ENCODE measurements at regions not wholly inside any gene's neighbourhood (a gene's known extent, or its start where the extent isn't known, plus 50 kb on each side); places are given as distances from the start of the nearest gene placed in this dataset.

DNA sequence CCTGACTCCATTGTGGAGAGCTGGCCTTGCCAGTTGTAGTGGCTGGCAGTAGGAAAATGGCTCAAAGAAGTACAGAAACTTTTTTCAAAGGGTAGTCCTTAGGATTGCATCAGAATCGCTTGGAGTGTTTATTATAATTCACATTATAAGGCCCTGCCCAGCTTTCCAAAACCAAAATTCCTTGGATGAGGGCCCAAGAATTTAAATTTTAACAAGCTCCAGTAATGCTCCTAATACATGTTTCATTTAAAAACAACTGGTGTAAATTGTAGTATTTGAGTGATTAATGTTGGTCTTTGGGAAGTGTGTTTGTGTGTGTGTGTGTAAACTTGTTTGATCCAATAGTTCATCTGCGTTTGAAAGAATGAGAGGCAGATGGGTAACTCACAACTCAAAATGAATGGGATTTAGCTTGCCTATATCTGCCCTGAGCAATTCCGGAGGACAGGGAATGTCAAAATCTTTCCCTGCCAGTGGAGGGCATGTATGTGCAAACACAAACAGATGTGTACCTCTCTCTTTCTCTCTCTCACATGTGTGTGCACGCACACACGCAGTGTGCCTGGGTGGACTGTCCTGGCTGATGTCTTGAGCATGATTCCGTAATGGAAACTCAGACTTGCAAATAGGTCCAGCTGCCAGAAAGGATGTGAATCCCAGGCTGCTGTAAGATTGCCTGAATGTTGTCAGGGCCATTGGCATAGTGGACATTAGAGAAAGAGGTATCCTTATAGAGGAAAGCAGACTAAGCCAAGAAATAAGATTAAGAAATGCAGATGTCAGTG lies 293.1 kb downstream of the LMX1A start:
- ChIA-PET CTCF (interaction anchor here (1.4 to 2.8 kb wide), 2 partner anchors 10 to 897 kb away, joined by 3 to 17 read pairs; no protein-coding TSS in a partner anchor), POLR2A (no interaction called here)
- H3K4me3 ChIP-seq (ENCODE audit: low read depth, low read length) = no peak overlapping the region
- TF ChIP-seq, protein P1, sequence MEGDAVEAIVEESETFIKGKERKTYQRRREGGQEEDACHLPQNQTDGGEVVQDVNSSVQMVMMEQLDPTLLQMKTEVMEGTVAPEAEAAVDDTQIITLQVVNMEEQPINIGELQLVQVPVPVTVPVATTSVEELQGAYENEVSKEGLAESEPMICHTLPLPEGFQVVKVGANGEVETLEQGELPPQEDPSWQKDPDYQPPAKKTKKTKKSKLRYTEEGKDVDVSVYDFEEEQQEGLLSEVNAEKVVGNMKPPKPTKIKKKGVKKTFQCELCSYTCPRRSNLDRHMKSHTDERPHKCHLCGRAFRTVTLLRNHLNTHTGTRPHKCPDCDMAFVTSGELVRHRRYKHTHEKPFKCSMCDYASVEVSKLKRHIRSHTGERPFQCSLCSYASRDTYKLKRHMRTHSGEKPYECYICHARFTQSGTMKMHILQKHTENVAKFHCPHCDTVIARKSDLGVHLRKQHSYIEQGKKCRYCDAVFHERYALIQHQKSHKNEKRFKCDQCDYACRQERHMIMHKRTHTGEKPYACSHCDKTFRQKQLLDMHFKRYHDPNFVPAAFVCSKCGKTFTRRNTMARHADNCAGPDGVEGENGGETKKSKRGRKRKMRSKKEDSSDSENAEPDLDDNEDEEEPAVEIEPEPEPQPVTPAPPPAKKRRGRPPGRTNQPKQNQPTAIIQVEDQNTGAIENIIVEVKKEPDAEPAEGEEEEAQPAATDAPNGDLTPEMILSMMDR (IDR thresholded peaks at IDR 0.05; ENCODE audit: insufficient read depth, low read depth, low read length) = 0 out of 2 replicates have a peak, but pooled peaks have one; percentile 5
- peak; percentile 41 for DNase-seq (ENCODE audit: low read depth)
- no peaks in the 10 kb centered on the region for H3K36me3 ChIP-seq (ENCODE audit: control insufficient read depth, insufficient read depth, low read length)
- no peaks in the 10 kb centered on the region for H3K27me3 ChIP-seq (ENCODE audit: control insufficient read depth, insufficient read depth, low read length)

DNA sequence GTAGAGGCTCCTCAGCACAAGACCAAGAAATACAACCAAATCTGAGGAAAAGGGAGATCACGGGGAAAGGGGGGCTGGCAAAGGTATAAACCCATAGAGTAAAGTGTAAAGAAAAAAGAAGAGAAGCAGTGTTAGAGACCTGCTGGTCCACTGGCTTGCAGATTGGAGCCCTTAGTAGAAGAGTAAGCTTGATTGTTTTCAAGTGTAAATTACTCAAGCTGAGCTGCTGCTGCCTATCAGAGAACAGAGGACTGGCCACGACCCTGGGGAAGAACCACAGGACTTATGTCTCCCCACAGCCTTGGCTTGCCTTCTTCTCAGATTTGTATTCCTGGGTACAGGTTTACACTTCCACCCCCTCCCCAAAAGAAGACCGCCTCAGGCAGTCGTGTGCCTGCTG lies 294.2 kb downstream of the LMX1A start:
- Histone ChIP-seq H3K27me3 (ENCODE audit: control insufficient read depth, insufficient read depth, low read length) (no peaks in the 10 kb centered on the region), H3K36me3 (ENCODE audit: control insufficient read depth, insufficient read depth, low read length) (no peaks in the 10 kb centered on the region), H3K4me3 (ENCODE audit: low read depth, low read length) (no peak overlapping the region)
- DNase-seq (ENCODE audit: low read depth) = no peak
- ChIA-PET CTCF (interaction anchor here (2.8 kb wide), 1 partner anchor 11 kb away, joined by 17 read pairs; no protein-coding TSS in a partner anchor), POLR2A (no interaction called here)
- TF ChIP-seq, protein P1 (IDR thresholded peaks at IDR 0.05; ENCODE audit: insufficient read depth, low read depth, low read length) = no peak

DNA sequence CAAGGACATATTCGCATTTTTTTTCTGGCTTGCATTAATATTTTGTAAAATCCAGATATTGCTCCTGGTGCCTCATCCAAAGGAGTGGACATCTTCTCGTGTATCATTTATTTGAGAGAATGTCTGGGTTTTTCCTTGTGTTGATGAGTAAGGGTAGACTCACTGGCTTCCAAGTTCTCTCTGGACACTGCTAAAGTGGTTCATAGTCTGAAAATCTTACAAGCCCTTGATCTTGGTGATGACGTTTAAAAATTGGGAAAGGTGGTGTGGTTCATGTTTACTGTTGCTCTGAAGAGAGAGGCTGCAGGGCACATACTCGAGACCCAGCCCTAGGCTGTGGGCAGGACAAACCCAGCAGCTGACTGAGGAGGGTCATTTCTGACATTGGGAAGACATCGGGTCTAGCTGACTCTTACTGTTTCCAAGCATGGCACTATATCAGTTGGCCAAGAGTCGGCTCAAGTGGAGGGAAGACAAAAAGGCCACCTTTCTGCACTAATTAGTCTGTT lies 296.2 kb downstream of the LMX1A start:
- no peaks in the 10 kb centered on the region for H3K27me3 ChIP-seq (ENCODE audit: control insufficient read depth, insufficient read depth, low read length)
- H3K4me3 ChIP-seq (ENCODE audit: low read depth, low read length) = no peak overlapping the region
- POLR2A ChIA-PET = no interaction called here
- CTCF ChIA-PET = interaction anchor here (1.0 kb wide), 1 partner anchor 13 kb away, joined by 3 read pairs; no protein-coding TSS in a partner anchor
- TF ChIP-seq, protein P1 (IDR thresholded peaks at IDR 0.05; ENCODE audit: insufficient read depth, low read depth, low read length) = no peak
- no peak for DNase-seq (ENCODE audit: low read depth)
- H3K36me3 ChIP-seq (ENCODE audit: control insufficient read depth, insufficient read depth, low read length) = no peaks in the 10 kb centered on the region

- POLR2A ChIA-PET = no interaction called here
- Histone ChIP-seq H3K4me3 (ENCODE audit: low read depth, low read length) (no peak overlapping the region), H3K36me3 (ENCODE audit: control insufficient read depth, insufficient read depth, low read length) (no peaks in the 10 kb centered on the region), H3K27me3 (ENCODE audit: control insufficient read depth, insufficient read depth, low read length) (no peaks in the 10 kb centered on the region)
- TF ChIP-seq, protein P1 (IDR thresholded peaks at IDR 0.05; ENCODE audit: insufficient read depth, low read depth, low read length) = no peak
- CTCF ChIA-PET = no interaction called here
- DNase-seq (ENCODE audit: low read depth) = no peak
These were observed 298.6 kb downstream of the LMX1A start for GRCh38 chr1:165057956-165058355.

GRCh38 chr1:165056914-165057313 lies 299.6 kb downstream of the LMX1A start:
- H3K27me3 ChIP-seq (ENCODE audit: control insufficient read depth, insufficient read depth, low read length) = no peaks in the 10 kb centered on the region
- no peaks in the 10 kb centered on the region for H3K36me3 ChIP-seq (ENCODE audit: control insufficient read depth, insufficient read depth, low read length)
- CTCF ChIA-PET = no interaction called here
- POLR2A ChIA-PET = no interaction called here
- TF ChIP-seq, protein P1 (IDR thresholded peaks at IDR 0.05; ENCODE audit: insufficient read depth, low read depth, low read length) = no peak
- no peak overlapping the region for H3K4me3 ChIP-seq (ENCODE audit: low read depth, low read length)
- no peak for DNase-seq (ENCODE audit: low read depth)

Measured in BJ (cell line).